HepG2 (cell line): ENCODE measurements at regions not wholly inside any gene's neighbourhood (a gene's known extent, or its start where the extent isn't known, plus 50 kb on each side); places are given as distances from the start of the nearest gene placed in this dataset.

Source experiments
- ATAC-seq: fragments of 200-7000 bp; cut with Tn5 transposase; 3 replicates; pipeline ENCODE4 v1.9.1; 2020; ENCODE audit warnings: mild to moderate bottlenecking, moderate library complexity
- BruUV-seq: library from RNA; stranded (reverse); fragments of 400-500 nt; replicated peaks from 2 replicates; lab custom pipeline; 2021; lab: Mats Ljungman, UMichigan
- CTCF ChIA-PET: fragments of 300-600 bp; formaldehyde crosslinking; extraction: SDS; loops from one replicate; lab custom pipeline; 2021; ENCODE audit warnings: low total read pairs, inconsistent platforms, low intra/inter-chr PET ratio; lab: Yijun Ruan, JAX
- POLR2A ChIA-PET: fragments of 350-600 bp; sonication (Branson Sonifier 250); formaldehyde crosslinking; loops from one replicate; lab custom pipeline; 2020; ENCODE audit warnings: antibody characterized with exemption, inconsistent platforms; lab: Yijun Ruan, JAX
- DNase-seq: peaks from one replicate; pipeline ENCODE4 v3.0.0-alpha.2; 2015; ENCODE audit warnings: low spot score
- FAIRE-seq: peaks from 3 replicates; lab custom pipeline; 2011; peaks lifted over from hg19 to GRCh38; lab: Jason Lieb, UNC
- H2AFZ ChIP-seq: one replicate; pipeline ENCODE4 v1.6.1; 2011; ENCODE audit warnings: low read length, inconsistent platforms
- H3K27ac ChIP-seq: fragments of 300-600 bp; 3 replicates; pipeline ENCODE4 v1.8.0; 2011; ENCODE audit warnings: mixed run types, mild to moderate bottlenecking, mixed read lengths, low read length, inconsistent platforms; ENCODE audit not compliant: insufficient read depth; ENCODE audit errors: extremely low read length
- H3K27me3 ChIP-seq, 2 experiments: fragments of 200-600 bp in 1 of 2; 2 replicates in 1 of 2; 3 replicates in 1 of 2; pipeline versions ENCODE4 v1.6.0 to v1.8.0; 2011; ENCODE audit warnings: low read length in 2 of 2, mild to moderate bottlenecking in 2 of 2, moderate library complexity in 2 of 2, inconsistent platforms in 1 of 2; ENCODE audit not compliant: insufficient read depth in 2 of 2, control insufficient read depth in 1 of 2
- H3K36me3 ChIP-seq, 2 experiments: fragments of 200-600 bp in 1 of 2; replicated peaks in 1 of 2; 2 replicates in 1 of 2; 3 replicates in 1 of 2; pipeline versions ENCODE4 v1.5.1 to v1.8.0; 2011; ENCODE audit warnings: low read length in 2 of 2, inconsistent platforms in 1 of 2; ENCODE audit not compliant: insufficient read depth in 2 of 2, control insufficient read depth in 1 of 2
- H3K4me1 ChIP-seq: 2 replicates; pipeline ENCODE4 v1.5.1; 2012; ENCODE audit warnings: low read length, inconsistent platforms; ENCODE audit not compliant: insufficient read depth
- H3K4me2 ChIP-seq: 2 replicates; pipeline ENCODE4 v1.6.0; 2011; ENCODE audit warnings: low read depth, low read length, inconsistent platforms
- H3K4me3 ChIP-seq, 3 experiments: fragments of 200-600 bp in 1 of 3; sonication (generic), shearing (Covaris generic) in 1 of 3; replicated peaks in 1 of 3; 2 replicates each; pipeline ENCODE4 v1.5.1; 2011 to 2016; ENCODE audit warnings: low read length in 3 of 3, inconsistent platforms in 2 of 3, low read depth in 2 of 3, mild to moderate bottlenecking in 2 of 3, control low read depth in 1 of 3, mixed read lengths in 1 of 3; ENCODE audit not compliant: insufficient read depth in 1 of 3
- H3K79me2 ChIP-seq: one replicate; pipeline ENCODE4 v1.6.1; 2011; ENCODE audit warnings: low read length, inconsistent platforms; ENCODE audit not compliant: insufficient read depth
- H3K9ac ChIP-seq: 2 replicates; pipeline ENCODE4 v1.6.0; 2011; ENCODE audit warnings: mild to moderate bottlenecking, low read depth, low read length, inconsistent platforms; ENCODE audit not compliant: insufficient read depth
- H3K9me3 ChIP-seq: 2 replicates; pipeline ENCODE4 v1.5.1; 2012; ENCODE audit warnings: mild to moderate bottlenecking, low read length
- H4K20me1 ChIP-seq: 2 replicates; pipeline ENCODE4 v1.6.0; 2011; ENCODE audit warnings: inconsistent platforms, mild to moderate bottlenecking, low read length, moderate library complexity; ENCODE audit not compliant: insufficient read depth
- FOXA3 ChIP-seq: IDR thresholded peaks from 2 replicates; pipeline ENCODE4 v1.6.1; 2016; ENCODE audit warnings: missing genetic modification reagents, missing compliant biosample characterization
- MLXIP ChIP-seq: sonication (generic); formaldehyde crosslinking; IDR thresholded peaks from 2 replicates; pipeline ENCODE4 v1.9.0; 2021; ENCODE audit warnings: missing genetic modification reagents, borderline replicate concordance
- MNT ChIP-seq: fragments of 450-650 bp; IDR thresholded peaks from 2 replicates; pipeline ENCODE4 v1.6.1; 2016
- ZHX1 ChIP-seq: sonication (generic); formaldehyde crosslinking; IDR thresholded peaks from 2 replicates; pipeline ENCODE4 v1.8.1; 2022; ENCODE audit warnings: low read depth, mild to moderate bottlenecking, missing genetic modification reagents
- ZNF484 ChIP-seq: sonication (generic); formaldehyde crosslinking; IDR thresholded peaks from 2 replicates; pipeline ENCODE4 v1.5.1; 2020; ENCODE audit warnings: mild to moderate bottlenecking, low read depth, missing genetic modification reagents, borderline replicate concordance
- WGBS: methylation state at CpG from one replicate; pipeline ENCODE4 v1.1.6; 2017; ENCODE audit warnings: low lambda C conversion rate; 5-methylcytosine and 5-hydroxymethylcytosine counted together
- in situ Hi-C: cut with HindIII; loops from 2 replicates; pipeline ENCODE4 v1.10.0; 2017; ENCODE audit warnings: low pct_unique_long_range_greater_than_20kb; ENCODE audit not compliant: extremely low pct_ligation_motif_present
- intact Hi-C: fragments of 100-400 bp; cut with micrococcal nuclease; formaldehyde crosslinking; loops from one replicate; pipeline ENCODE4 v1.10.0; 2022; ENCODE audit not compliant: unreplicated experiment

GRCh38 chr12:28936221-28936620 lies 212.9 kb upstream of the FAR2 start (continued):
- no peak for TF ChIP-seq ZHX1
- TF ChIP-seq, all 625 proteins: peak for 0

- intact Hi-C loops (no loop called here), in situ Hi-C loops (no loop called here)
- Histone ChIP-seq H3K36me3 (no peaks in the 10 kb centered on the region), H3K9ac (no peak overlapping the region), H3K79me2 (no peaks in the 10 kb centered on the region), H3K4me2 (no peak overlapping the region), H3K27ac (no peak overlapping the region), H4K20me1 (no peaks in the 10 kb centered on the region), H3K4me1 (no peaks in the 10 kb centered on the region), H2AFZ (no peak overlapping the region), H3K27me3 (no peaks in the 10 kb centered on the region), H3K4me3 (no peak overlapping the region), H3K9me3 (no peaks in the 10 kb centered on the region)
- FAIRE-seq (no peak), DNase-seq (no peak), ATAC-seq (no peak)
- BruUV-seq, result no TSS peak
- ChIA-PET POLR2A (no interaction called here), CTCF (no interaction called here)
- WGBS, result 1% methylated on average over 3 of the region's 3 CpGs
- no peak for TF ChIP-seq MNT
- TF ChIP-seq MLXIP, result no peak
- TF ChIP-seq FOXA3, result no peak
- no peak for TF ChIP-seq ZNF484
Observed at GRCh38 chr12:28936711-28937110, 212.4 kb upstream of the FAR2 start.
